GM10248 (cell line): ENCODE measurements at regions not wholly inside any gene's neighbourhood (a gene's known extent, or its start where the extent isn't known, plus 50 kb on each side); places are given as distances from the start of the nearest gene placed in this dataset.
A peak's percentile ranks its signal among the peaks of the same experiment; 100 is the strongest.

Experiments used
- CTCF ChIA-PET: fragments of 300-600 bp; sonication (Branson Sonifier 250); formaldehyde crosslinking; extraction: SDS; loops from one replicate; lab custom pipeline; 2021; ENCODE audit warnings: antibody characterized with exemption; lab: Yijun Ruan, JAX
- POLR2A ChIA-PET: fragments of 350-650 bp; sonication (Branson Sonifier 250); formaldehyde crosslinking; extraction: SDS; loops from one replicate; lab custom pipeline; 2020; ENCODE audit warnings: antibody characterized with exemption; lab: Yijun Ruan, JAX
- DNase-seq: peaks from one replicate; pipeline ENCODE4 v3.0.0; 2012; ENCODE audit errors: extremely low spot score
- CTCF ChIP-seq: IDR thresholded peaks from 2 replicates; pipeline ENCODE4 v1.5.1; 2012; ENCODE audit warnings: mild to moderate bottlenecking, low read depth; ENCODE audit errors: extremely low read depth, missing control alignments, control extremely low read depth

DNA sequence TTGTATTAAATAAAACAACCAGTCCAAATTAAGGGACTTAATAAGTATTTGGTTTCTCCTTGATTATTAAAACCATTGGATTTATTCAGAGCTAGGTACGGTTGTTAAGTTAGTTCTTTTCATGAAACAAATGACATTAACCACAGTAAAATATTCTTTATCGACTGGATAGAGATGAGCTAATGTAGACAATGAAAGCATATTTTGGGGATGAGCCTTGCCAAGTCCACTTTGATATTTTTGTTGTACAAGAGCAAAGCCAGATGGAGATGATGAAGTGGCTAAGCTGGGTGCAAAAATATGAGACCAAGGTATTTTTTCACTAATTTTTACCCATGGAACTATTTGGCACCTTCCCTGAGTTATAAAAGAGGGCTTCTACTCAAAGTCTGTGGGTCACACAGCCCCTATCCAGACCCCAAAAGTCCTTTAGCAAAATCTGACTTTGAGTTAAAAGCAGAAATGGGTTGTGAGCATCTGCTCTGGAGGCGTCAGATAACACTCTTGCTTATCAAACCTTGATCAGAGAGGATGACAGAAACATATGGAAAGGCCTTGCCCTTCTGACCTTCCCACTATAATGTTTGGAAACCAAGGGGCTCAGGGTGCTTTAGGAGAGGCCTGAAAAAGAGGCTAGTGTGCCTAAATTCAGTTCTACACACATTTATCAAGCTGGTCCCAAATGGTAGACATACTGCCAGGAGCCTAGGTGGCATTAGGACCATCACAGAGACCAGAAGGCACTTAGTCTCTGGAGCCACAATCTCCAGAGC is 456.8 kb downstream of the MTX2 start:
- CTCF ChIA-PET, result interaction anchor here (1.4 to 1.8 kb wide), 4 partner anchors 12 to 72 kb away, joined by 3 to 4 read pairs (median 4); no protein-coding TSS in a partner anchor
- TF ChIP-seq CTCF, result no peak
- POLR2A ChIA-PET, result no interaction called here
- DNase-seq, result no peak

- CTCF ChIA-PET, result interaction anchor here (1.2 to 1.5 kb wide), 2 partner anchors 10 to 14 kb away, joined by 3 to 5 read pairs; no protein-coding TSS in a partner anchor
- no peak for TF ChIP-seq CTCF
Measured at GRCh38 chr2:176727696-176728095, 458.5 kb downstream of the MTX2 start.

GRCh38 chr2:176729706-176730569 is 460.7 kb downstream of the MTX2 start:
- DNase-seq, result no peak
- TF ChIP-seq CTCF, result no peak
- POLR2A ChIA-PET, result no interaction called here
- CTCF ChIA-PET, result interaction anchor here (1.1 kb wide), 1 partner anchor 76 kb away, joined by 3 read pairs; no protein-coding TSS in a partner anchor

More at GRCh38 chr2:176727696-176728095, 458.5 kb downstream of the MTX2 start:
- POLR2A ChIA-PET, result no interaction called here
- no peak for DNase-seq

DNA sequence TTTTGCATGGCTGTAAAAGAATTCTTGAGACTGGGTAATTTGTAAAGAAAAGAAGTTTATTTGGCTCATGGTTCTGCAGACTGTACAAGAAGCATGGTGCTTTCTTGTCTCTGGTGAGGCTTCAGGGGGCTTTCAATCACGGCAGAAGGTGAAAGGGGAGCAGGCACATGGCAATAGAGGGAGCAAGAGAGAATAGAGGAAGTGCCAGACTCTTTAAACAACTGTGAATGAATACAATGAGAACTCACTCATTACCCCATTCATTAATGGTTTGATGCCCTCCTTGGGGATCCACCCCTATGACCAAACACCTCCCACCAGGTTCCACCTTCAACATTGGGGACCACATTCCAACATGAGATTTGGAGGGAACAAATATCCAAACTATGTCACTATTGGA is 463.5 kb downstream of the MTX2 start:
- ChIA-PET POLR2A (no interaction called here), CTCF (no interaction called here)
- no peak for DNase-seq
- TF ChIP-seq CTCF, result no peak

DNA sequence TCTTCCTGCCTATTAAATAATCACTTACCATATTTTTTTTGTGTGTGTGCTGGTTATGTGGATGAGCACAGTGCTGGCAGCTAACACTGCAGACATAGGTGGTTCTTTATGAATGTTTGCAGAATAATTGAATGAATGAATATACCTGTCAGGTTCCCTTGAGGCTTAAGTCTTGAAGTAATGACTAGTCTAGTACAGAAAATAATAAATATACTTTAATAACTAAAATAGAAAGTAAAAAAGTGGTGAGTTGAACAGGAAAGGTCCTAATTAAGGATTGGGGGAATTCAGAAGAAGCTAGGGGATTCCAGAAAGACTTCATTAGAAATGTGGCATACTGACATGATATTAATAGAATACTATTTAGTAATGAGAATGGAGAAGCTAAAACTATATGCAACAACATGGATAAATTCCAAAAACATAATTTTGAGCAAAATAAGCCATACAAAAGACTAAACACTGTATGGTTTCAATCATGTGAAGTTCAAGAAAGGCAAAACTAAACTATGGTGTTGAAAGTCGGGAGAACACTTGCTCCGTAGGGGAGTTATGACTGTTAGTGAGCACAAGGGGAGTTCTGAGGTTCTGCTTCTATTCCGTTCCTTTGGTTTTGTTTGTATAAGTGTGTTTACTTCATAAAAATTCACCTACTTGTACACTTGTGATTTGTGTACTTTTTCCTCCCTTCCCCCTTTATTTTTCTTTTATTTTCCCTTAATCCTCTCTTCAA is 464.6 kb downstream of the MTX2 start:
- CTCF ChIA-PET, result interaction anchor here (0.8 to 1.4 kb wide), 3 partner anchors 10 to 415 kb away, joined by 3 read pairs; no protein-coding TSS in a partner anchor
- DNase-seq, result no peak
- POLR2A ChIA-PET, result no interaction called here
- TF ChIP-seq CTCF, result no peak

- ChIA-PET POLR2A (no interaction called here), CTCF (interaction anchor here (0.8 to 1.0 kb wide), 2 partner anchors 9 to 414 kb away, joined by 3 read pairs; no protein-coding TSS in a partner anchor)
- no peak for TF ChIP-seq CTCF
- DNase-seq, result peak; percentile 8
Measured at GRCh38 chr2:176734868-176735267, 465.6 kb downstream of the MTX2 start.
